Fibroblast of the aortic adventitia (primary cell): ENCODE measurements at regions not wholly inside any gene's neighbourhood (a gene's known extent, or its start where the extent isn't known, plus 50 kb on each side); places are given as distances from the start of the nearest gene placed in this dataset.

Experiments used
- DNase-seq: peaks from one replicate; pipeline ENCODE4 v3.0.0-alpha.2; 2010; ENCODE audit warnings: low read depth
- H3K4me3 ChIP-seq: 2 replicates; pipeline ENCODE4 v1.5.1; 2011; ENCODE audit warnings: low read depth, mild to moderate bottlenecking, control low read depth, low read length, moderate library complexity
- TF ChIP-seq, protein P1 (sequence below): IDR thresholded peaks from 2 replicates; pipeline ENCODE4 v1.5.1; 2011; ENCODE audit warnings: mild to moderate bottlenecking, low read length, control low read depth, inconsistent platforms; ENCODE audit not compliant: insufficient read depth

DNA sequence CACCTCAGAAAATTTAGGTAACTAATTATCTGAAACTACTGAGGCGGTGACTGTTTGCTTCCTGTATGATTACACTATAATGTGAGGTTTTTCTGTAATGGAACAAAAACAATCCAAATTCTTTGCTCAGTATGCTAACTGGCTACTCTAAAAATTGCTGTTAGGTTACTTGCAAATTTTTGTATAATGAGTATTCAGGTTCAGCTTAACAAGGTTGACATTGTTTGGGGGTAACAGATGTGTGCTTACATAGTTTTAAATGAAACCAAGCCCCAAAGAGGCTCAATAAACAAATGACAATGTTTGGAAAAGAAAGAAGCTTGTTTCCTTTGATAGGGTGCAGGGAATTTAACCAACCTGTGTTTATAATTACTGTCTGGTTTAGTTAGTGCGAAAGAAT is 414.5 kb upstream of the MDFIC2 start:
- no peak overlapping the region for H3K4me3 ChIP-seq
- TF ChIP-seq, protein P1, sequence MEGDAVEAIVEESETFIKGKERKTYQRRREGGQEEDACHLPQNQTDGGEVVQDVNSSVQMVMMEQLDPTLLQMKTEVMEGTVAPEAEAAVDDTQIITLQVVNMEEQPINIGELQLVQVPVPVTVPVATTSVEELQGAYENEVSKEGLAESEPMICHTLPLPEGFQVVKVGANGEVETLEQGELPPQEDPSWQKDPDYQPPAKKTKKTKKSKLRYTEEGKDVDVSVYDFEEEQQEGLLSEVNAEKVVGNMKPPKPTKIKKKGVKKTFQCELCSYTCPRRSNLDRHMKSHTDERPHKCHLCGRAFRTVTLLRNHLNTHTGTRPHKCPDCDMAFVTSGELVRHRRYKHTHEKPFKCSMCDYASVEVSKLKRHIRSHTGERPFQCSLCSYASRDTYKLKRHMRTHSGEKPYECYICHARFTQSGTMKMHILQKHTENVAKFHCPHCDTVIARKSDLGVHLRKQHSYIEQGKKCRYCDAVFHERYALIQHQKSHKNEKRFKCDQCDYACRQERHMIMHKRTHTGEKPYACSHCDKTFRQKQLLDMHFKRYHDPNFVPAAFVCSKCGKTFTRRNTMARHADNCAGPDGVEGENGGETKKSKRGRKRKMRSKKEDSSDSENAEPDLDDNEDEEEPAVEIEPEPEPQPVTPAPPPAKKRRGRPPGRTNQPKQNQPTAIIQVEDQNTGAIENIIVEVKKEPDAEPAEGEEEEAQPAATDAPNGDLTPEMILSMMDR: no peak
- peak; percentile 11 for DNase-seq

DNA sequence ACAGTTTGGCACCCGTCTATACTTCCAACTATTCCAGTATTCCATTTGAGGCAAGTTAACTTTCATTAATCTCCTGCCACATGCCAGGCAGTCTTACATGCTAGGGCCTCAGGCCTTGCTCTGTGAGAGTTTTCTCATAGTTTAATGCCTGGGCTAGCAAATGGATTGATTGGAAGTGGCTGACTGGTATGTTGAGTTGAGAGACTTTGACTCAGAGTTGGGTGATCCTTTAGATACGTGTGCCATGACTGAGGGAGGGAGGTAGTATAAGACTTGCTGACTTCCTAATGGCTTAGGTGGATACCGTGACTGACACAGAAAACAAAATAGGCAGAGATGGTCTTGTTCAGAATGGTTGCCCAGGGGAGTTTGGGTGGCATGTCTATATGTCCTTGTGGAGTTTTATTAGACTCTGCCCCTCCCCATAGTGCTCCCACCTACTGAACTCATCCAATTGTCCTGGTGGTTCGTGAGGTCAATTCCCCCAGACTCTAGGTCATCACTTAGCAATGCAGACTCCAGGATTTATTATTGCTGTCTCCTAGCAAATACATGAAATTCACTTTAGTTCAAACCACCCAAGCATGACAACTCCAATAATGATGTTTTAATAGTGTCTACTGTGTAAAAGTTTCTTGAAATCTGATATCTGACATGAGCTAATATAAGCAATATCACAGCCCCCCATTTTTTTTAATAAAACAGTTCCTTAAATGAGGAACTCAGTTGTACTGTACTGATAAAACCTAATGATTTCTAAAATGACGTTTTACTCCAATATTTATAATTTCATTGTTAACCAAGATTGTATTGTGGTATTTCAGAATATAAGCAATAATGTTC is 413.9 kb upstream of the MDFIC2 start:
- TF ChIP-seq, protein P1: no peak
- no peak for DNase-seq
- H3K4me3 ChIP-seq: no peak overlapping the region

- TF ChIP-seq, protein P1: no peak
- H3K4me3 ChIP-seq: no peak overlapping the region
- no peak for DNase-seq
Measured at GRCh38 chr3:70722018-70722417, 409.6 kb upstream of the MDFIC2 start.

DNA sequence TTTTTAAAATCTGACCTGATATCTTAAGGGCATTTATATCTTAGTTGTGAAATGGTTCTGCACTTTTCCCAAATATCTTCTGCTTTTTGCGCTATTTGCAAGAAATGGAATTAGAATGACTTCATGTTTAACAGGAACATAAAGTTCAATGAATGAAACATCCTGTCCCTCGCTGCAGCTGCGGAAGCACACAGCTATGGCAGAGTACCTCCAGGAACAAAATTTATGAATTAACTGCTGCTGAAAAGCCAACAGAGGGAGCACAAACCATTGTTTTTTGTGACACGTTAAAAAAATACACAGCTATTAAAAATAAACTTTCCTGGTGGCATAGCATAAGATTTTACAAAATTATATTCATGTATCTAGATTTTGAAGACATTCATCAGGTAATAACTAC is 404.4 kb upstream of the MDFIC2 start:
- no peak overlapping the region for H3K4me3 ChIP-seq
- peak; percentile 76 for DNase-seq
- TF ChIP-seq, protein P1: peak; percentile 57

DNA sequence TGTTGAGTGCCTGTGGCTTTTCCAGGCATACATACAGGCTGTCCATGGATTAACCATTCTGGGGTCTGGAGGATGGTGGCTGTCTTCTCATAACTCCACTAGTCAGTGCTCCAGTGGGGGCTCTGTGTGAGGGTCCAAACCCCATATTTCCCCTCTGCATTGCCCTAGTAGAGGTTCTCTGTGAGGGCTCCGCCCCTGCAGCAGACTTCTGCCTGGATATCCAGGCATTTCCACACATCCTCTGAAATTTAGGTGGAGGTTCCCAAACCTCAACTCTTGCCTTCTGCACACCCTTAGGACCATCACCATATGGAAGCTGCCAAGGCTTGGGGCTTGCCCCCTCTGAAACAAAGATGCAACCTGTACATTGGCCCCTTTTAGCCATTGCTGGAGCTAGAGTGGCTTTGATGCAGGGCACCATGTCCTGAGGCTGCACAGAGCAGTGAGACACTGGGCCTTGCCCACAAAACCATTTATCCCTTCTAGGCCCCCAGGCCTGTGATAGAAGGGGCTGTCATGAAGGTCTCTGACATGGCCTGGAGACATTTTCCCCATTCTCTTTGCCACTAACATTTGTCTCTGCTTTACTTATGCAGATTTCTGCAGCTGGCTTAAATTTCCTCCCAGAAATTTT is 400.1 kb upstream of the MDFIC2 start:
- TF ChIP-seq, protein P1: no peak
- no peak for DNase-seq
- no peak overlapping the region for H3K4me3 ChIP-seq

- no peak overlapping the region for H3K4me3 ChIP-seq
- TF ChIP-seq, protein P1: no peak
- DNase-seq: no peak
Measured at GRCh38 chr3:70703305-70704102, 391.1 kb upstream of the MDFIC2 start.
